IPS-NIHi7 (cell line): ENCODE measurements at regions not wholly inside any gene's neighbourhood (a gene's known extent, or its start where the extent isn't known, plus 50 kb on each side); places are given as distances from the start of the nearest gene placed in this dataset.

Experiments
- DNase-seq: peaks from one replicate; pipeline ENCODE4 v3.0.0; 2012; ENCODE audit warnings: mixed read lengths; ENCODE audit errors: extremely low spot score

GRCh38 chr3:137958636-137959035, 51.3 kb upstream of the CLDN18 start:
- DNase-seq, result no peak
